ENCODE measurements at regions not wholly inside any gene's neighbourhood (a gene's known extent, or its start where the extent isn't known, plus 50 kb on each side); places are given as distances from the start of the nearest gene placed in this dataset.
"Not testable (repeated sequence)": the region's sequence is repeated elsewhere in the genome, so short reads cannot be mapped to it uniquely, and the experiment has no call there.

DNA sequence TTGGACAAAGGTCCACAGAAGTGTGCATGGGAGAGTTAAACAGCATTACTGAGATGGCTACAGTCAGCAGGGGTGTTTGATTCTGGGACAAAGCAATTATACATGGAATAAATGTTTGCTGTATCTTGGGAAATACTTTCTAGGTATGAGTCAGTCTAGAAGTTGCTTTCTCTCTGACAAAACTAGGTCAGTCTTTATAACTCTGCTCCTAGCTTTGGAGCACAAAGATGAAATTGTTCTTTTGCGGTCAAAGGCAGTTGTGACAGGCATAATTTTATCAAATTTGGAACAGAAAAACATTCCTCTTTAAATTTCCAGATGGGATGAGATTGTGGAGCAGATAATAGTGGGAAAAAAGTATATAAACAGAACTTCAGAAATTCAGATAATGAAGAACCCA, 1045.4 kb upstream of the MIR17HG start:
- DNase-seq, result no peak

DNA sequence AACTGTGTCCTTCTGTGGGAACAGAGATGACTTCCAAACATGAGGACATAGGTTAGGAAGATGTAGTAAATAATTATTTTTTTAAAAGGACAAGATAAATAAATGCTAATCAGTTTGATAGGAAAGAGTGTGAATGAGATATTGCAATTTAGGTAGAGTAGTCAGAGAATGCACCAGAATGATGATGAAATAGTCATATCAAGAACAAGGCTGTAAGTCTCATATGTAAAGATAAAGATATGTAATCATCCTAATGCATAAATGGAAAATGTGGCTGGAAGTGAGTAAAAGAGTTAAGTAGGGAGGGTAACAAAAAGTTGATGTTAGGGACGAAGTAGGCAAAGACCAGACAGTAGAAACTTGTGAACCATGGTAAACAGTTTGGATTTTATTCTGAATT, 1041.7 kb upstream of the MIR17HG start:
- no peak for DNase-seq

DNA sequence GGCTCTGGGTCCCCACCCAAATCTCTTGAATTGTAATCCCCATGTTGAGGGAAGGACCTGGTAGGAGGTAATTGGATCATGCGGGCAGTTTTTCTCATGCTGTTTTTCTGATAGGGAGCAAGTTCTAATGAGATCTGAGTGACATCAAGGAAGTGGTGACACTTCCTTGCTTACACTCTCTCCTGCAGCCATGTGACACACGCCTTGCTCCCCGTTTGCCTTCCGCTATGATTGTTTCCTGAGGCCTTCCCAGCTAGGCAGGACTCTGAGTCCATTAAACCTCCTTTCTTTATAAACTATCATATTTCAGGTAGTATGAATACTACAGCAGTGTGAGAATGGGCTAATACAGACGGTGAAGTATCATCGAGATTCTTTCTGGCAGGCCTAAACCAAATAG, 1040.4 kb upstream of the MIR17HG start:
- no peak for DNase-seq

DNA sequence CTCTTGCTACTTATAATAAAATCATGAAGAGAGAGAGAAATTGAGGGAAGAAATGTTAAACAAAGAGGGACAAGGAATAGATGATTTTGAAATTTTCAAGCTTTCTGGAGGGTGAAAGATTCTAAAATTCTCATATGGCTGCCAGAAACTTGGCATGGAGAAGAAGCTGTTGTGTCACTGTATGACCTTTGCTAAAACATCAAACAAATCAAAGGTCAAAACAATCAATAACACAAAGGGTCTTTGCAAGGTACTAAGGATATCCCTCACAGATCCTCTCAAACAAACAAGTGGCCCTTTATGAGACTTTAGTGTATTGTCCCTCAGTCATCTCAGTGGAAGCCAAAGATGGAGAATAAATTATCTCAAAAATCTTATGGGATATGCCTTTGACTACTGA, 1039.2 kb upstream of the MIR17HG start:
- no peak for DNase-seq

DNA sequence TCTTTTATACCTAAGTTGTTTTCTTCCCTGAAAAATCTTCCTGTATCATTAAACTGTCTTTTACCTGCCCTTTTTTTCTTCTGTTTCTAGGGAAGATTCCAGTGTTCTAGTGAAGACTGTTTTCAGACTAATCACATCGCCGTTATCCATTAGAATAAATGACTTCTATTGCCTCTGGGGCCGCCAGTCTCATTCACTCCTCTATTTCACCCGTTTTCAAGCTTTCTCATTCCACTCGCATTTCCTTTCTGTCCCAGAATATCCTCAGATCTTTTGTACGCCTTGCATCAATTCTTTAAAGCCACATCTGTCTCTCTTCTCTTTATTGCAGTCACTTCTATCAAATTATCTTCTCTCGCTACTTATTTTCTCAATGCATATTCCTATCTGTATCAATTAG, 1035.6 kb upstream of the MIR17HG start:
- no peak for DNase-seq

DNA sequence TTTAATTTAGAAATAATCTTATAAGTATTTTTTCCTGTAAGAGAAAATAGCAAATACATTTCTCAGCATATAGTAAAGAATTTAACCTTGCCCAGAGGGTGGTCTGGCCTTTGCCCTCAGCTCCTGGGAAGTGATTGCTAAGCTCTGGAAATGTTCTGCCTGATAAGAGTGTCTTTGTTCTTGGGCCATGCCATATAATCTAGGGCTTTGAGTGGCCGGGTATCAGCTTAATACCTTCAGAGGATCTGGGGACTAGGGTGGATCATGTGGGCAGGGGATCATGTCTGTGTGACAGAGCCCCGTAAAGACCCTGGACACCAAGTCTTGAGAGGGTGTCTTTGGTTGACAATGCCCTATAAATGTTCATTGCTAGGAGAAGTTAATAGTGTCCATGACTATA, 1032.4 kb upstream of the MIR17HG start:
- no peak for DNase-seq

DNA sequence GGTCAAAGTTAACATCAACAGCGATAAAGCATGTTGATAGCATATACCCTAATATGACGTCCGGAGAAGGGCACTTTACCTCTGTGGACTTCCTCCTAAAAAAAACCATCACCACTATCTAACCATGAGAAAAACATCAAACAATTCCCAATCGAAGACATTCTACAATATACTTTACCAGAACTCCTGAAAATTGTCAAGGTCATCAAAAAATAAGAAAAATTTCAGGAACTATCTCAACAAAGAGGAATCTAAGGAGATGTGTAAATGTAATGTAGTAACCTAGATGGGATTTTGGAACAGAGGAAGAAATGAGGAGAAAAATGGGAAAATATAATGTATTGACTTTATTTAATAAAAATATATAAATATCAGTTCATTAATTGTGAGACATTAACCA, 1026.8 kb upstream of the MIR17HG start:
- no peak for DNase-seq

DNA sequence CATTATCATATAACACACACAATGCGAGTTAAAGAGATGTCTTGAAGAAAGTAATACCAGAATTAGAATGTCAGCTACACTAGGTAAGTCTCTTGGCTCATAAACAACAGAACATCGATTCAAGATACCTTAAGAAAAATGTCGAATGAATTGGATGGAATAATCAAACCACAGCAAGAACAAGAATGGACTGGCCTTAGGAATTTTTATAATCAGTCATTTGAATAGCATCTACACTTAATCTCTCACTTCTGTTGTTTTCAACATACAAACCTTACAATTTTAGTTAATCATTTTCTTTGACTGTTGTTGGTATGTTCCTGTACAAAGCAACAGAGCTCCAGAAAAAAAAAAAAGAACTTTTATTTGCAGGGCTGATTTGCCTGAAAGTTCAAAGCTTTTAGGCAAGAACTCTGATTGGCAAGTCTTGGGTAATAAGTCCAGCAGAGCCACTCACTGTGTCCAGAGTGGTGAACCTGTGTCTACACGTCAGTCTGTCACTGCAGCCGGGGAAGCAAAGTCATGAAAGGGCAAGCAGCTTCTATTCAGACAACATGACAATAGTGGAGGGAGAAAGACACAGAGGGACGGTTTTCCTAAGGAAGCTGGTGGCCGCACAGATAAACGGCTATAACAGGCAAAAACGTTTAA, 1026.1 kb upstream of the MIR17HG start:
- DNase-seq, result no peak

DNA sequence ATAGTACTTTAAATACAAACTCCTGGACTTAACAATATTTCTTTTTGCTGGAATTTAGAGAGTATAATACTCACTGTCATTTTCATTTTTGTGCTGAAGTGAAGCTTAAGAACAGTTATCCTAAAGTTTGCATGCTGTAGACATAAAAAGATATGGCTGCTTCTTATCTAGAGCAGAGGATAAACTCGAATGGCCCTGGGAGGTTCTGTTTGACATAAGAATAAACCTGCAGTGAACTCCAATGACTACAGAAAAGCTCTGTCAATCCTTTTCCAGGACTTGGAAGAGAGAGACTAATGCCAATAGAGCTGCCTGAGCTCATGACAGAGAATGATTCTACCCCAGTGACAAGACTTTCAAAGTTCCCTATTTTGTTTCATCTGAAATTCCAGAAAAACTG, 1017.8 kb upstream of the MIR17HG start:
- no peak for DNase-seq

DNA sequence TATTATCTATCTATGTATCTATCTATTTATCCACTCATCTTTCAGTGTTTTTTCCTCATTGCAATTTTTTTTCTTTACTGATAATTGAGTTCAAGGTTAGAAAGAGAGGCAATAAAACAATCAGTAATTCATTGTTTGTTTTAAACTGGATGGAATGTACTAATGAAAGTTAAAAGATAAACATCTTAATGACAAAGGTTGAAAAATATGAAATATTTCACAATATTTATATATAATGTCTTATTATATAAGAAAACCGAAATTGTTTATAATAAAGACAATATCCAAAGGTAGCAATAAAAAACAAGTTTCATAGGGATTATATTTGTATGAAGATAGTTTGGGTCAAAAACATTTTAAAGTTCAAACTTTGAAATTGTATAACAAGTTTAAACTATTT, 1015.5 kb upstream of the MIR17HG start:
- DNase-seq, result no peak

DNA sequence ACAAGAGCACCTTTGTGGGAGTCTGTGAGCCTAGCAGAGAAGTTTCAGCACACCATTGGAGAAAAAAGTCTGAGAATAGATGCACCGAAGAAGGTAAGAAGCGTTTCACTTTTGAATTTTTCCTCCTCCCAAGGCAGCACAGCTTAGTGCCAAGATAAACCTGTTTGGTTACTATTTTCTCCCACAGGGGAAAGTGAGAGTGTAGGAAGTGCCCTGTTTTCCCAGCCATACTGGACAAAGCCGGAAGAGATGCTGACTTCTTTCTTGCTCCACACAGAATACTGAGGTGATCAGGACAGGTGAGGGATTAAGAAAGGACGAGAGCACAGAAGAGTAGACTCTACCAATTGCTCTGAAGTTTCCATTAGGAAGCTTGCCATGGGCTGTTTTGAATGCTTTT, 1011.0 kb upstream of the MIR17HG start:
- no peak for DNase-seq

DNA sequence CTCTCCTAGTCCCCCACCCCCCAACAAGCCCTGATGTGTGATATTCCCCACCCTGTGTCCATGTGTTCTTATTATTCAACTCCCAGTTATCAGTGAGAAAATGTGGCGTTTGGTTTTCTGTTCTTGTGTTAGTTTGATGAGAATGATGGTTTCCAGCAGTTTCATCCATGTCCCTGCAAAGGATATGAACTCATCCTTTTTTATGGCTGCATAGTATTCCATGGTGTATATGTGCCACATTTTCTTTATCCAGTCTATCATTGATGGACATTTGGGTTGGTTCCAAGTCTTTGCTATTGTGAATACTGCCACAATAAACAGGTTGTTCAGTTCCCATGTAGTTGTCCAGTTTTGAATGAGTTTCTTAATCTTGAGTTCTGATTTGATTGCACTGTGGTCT, 1006.1 kb upstream of the MIR17HG start:
- DNase-seq, result not testable (repeated sequence)

DNA sequence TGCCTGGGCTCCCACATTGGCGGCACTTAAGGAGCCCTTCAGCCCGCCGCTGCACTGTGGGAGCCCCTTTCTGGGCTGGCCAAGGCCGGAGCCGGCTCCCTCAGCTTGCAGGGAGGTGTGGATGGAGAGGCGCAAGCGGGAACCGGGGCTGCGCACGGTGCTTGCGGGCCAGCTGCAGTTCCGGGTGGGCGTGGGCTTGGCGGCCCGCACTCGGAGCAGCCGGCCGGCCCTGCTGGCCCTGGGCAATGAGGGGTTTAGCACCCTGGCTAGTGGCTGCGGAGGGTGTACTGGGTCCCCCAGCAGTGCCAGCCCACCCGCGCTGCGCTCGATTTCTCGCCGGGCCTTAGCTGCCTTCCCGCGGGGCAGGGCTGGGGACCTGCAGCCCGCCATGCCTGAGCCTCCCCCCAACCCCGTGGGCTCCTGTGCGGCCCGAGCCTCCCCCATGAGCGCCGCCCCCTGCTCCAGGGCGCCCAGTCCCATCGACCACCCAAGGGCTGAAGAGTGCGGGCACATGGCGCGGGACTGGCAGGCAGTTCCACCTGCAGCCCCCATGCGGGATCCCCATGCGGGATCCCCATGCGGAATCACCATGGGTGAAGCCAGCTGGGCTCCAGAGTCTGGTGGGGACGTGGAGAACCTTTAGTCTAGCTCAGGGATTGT, 998.9 kb upstream of the MIR17HG start:
- DNase-seq, result not testable (repeated sequence)

DNA sequence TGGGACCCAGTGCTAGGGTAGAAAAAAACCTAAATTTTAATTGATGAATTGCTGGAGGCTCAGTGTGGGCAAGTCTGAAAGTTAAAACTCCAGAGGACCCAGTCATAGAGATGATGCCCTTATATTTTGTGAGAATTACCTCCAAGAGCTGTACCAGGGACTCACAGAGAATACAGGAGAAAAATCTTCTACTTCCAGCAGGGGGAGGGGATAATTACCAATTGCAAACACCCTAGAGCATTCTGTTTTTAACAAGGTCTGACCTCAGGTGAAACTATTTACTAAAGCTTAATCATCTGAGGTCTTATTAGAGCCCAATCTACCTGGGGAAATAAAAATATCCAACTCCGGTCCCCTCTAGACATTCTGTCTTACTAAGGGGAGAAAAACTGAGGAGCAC, 994.7 kb upstream of the MIR17HG start:
- DNase-seq, result no peak

DNA sequence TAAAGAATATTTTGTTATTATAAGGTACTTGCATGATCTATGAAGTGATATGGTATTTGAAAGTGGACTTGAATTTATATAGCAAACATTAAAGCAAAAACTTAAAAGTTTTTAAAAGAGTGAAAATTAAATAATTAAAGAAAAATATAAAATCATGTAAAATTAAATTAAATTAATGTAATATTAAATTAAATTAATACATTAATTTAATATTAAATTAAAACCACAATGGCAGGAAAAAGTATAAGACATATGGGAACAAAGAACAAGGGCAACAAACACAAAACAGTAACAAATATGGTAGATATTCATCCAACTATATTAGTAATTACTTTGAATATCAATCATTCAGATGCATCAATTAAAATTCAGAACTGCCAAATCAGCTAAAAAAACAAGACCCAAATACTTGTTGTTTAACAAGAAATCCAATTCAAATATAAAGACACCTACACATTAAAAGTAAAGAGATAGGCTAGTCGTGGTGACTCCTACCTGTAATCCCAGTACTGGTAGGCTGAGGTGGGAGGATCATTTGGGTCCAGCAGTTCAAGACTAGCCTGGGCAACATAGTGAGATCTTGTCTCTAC, 992.2 kb upstream of the MIR17HG start:
- no peak for DNase-seq

DNA sequence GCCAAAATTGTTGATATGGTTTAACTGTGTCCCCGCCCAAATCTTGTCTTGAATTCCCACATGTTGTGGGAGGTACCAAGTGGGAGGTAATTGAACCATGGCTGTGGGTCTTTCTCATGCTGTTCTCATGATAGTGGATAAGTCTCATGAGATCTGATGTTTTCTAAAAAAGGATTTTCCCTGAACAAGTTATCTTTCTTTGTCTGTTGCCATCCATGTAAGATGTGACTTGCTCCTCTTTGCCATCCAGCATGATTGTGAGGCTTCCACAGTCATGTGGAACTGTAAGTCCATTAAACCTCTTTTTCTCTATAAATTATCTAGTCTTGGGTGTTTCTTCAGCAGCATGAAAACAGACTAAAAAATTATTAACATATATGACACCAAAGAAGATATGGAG, 986.7 kb upstream of the MIR17HG start:
- DNase-seq, result no peak

DNA sequence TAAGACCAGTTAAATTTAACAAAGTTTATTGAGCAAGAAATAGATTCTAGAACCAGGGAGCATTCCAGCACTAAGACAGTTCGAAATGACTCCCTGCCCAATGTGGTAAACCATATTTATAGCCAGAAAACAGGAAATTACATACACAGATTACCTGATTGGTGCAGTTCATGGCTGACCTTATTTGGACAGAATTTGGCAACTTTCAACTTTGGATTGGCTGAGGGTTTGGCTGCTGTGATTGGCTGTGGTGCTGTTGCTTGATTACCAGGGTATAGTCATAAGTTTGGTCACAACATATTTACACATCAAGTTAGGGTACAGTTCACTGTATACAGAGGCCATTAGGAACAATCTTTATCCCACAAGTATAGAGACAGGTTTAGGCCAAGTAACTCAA, 984.8 kb upstream of the MIR17HG start:
- no peak for DNase-seq

DNA sequence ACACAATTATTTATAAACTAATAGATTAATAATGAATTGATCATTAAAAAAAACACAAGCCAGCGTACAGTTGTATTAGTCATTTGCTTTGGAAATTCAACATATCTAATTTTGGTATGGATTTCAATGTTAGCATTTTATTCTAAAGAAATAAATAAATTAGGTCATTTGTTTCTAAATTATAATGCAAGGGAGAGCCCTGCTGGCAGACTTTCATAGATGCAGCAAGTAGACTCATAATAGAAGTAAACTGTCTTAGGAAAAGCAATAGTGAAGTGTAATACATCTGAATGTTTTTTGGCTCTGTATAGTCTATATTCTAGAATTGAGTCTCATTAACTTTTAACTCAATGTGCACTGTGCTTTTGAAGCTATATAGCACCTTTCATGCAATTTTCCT, 982.4 kb upstream of the MIR17HG start:
- DNase-seq, result no peak

DNA sequence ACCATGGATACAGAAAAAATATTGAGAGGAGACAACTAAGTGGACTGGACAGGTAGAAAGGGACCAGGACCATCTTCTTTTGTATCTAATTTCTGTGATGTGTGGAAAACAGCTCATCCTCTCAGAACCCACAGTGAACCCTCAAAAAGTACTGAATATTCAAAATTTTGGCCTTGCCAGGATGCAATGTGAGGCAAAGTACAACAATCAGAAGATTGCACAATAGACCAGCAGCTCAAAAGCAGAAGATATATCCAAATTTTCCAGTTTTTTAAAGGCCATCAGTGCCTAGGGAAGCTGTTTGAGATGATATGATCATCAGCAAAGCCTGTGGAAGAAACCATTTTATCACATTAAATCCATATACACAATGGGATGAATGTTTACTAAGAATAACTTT, 973.3 kb upstream of the MIR17HG start:
- no peak for DNase-seq

DNA sequence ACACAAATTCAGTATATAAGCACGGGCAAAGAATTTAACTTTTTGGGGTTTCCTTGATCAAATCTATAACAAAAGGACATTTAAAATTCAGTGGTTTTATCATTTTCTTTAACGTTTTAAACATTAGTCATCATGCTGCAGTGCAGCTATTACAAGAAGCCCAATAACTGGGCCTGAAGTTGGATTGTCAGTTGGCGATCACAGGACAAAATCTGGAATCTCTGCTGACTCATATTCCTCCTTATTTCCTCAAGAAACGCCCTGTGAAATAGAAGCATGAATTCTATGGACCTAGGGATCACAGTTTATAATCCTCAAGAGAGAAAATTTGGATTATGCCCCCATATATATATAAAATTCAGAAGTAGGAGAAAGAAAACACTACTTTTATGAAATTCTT, 971.6 kb upstream of the MIR17HG start:
- no peak for DNase-seq

DNA sequence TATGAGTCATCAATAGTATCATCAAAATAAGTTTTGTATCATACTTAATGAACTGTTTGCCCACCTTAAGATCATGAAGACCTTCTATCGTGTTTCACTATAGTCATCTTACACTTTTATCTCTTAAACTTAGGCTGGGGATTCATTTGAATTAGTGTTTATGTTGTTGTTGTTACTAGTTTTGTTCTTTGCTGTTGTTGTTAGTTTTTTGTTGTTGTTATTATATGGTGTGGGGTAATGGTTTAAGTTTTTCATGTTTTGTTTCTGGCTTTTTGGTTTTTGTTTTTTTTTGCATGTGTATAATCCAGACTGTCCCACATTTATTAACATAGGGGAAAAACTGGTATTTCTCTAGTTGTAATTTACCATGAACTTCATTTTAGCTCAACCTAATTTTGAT, 965.1 kb upstream of the MIR17HG start:
- DNase-seq, result no peak

DNA sequence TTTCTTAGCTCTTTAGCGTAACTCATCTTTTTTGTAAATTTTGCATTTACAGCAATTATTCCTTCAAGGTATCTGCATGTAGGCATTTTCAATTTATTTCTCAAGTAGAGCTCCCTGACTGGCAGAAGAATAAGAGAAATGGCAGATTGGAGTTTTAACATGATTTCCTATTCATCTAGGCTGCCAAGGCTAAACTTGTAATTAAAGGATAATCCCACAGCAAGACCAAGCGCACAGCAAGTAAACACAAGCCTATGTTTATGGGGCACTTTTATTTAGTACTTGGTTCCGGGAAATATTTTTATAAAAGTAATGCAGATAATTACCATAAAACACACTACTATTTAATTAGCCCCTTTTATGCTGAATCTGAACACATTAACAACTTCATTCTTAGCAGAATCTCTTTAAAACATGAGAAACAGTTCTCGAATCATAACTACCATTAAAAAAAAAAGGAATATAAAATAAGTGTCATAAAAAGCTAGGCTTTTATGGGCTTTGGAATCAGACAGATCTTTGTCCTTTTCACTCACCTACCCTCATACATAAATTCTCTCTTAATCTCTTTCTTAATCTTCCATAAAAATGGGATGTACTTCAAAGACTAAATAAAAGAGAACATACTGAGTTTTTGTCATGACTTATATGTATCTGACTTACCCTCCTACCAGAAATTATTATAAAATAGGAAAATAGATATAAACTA, 961.6 kb upstream of the MIR17HG start:
- no peak for DNase-seq

DNA sequence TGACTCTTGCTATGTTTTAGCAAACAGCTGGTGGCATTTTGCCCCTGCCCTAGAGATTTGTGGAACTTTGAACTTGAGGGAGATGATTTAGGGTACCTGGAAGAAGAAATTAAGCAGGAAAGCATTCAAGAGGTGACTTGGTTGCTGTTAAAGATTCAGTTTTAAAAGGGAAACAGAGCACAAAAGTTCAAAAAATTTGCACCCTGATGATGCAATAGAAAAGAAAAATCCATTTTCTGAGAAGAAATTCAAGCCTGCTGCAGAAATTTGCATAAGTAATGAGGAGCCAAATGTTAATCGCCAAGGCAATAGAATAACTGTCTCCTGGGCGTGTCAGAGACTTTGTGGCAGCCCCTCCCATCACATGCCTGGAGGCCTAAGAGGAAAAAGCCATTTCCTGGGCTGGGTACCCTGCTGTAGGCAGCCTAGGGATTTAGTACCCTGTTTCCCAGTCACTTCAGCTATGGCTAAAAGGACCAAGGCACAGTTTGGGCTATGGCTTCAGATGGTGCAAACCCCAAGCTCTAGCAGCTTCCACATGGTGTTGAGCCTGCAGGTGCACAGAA, 958.5 kb upstream of the MIR17HG start:
- no peak for DNase-seq

DNA sequence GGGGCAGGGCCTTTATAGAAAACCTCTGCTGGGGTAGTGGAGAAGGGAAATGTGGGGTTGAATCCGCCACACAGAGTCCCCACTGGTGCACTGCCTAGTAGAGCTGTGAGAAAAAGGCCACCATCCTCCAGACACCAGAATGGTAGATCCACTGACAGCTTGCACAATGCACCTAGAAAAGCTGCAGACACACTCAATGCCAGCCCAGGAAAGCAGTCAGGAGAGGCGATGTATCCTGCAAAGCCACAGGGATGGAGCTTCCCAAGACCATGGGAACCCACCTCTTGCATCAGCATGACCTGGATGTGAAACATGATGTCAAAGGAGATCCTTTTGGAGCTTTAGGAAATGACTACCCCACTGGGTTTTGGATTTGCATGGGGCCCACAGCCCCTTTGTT, 958.0 kb upstream of the MIR17HG start:
- DNase-seq, result no peak

Measured in activated T-cell treated with anti-CD3 and anti-CD28 coated beads, Interleukin-2, amount 50 U/mL, for 48 hours (primary cell).